ENCODE measurements at regions not wholly inside any gene's neighbourhood (a gene's known extent, or its start where the extent isn't known, plus 50 kb on each side); places are given as distances from the start of the nearest gene placed in this dataset.

GRCh38 chr14:38762426-38762825 is 340.6 kb downstream of the SEC23A start:
- DNase-seq = no peak

GRCh38 chr14:38761033-38761432 is 342.0 kb downstream of the SEC23A start:
- DNase-seq = no peak

- no peak for DNase-seq
Measured at GRCh38 chr14:38758661-38759060, 344.4 kb downstream of the SEC23A start.

GRCh38 chr14:38755036-38755435 is 348.0 kb downstream of the SEC23A start:
- no peak for DNase-seq

GRCh38 chr14:38752750-38753149 is 350.3 kb downstream of the SEC23A start:
- DNase-seq = no peak

- DNase-seq = no peak
Measured at GRCh38 chr14:38752341-38752740, 350.7 kb downstream of the SEC23A start.

GRCh38 chr14:38751459-38751858 is 351.6 kb downstream of the SEC23A start:
- no peak for DNase-seq

GRCh38 chr14:38749936-38750335 is 353.1 kb downstream of the SEC23A start:
- no peak for DNase-seq

- DNase-seq = no peak
Measured at GRCh38 chr14:38745861-38746260, 357.2 kb downstream of the SEC23A start.

GRCh38 chr14:38743966-38744584 is 359.0 kb downstream of the SEC23A start:
- DNase-seq = no peak

- no peak for DNase-seq
Measured at GRCh38 chr14:38737686-38738407, 365.2 kb downstream of the SEC23A start.

GRCh38 chr14:38735005-38735404 is 368.0 kb downstream of the SEC23A start:
- DNase-seq = no peak

- DNase-seq = no peak
Measured at GRCh38 chr14:38731962-38732361, 371.1 kb downstream of the SEC23A start.

GRCh38 chr14:38730420-38730819 is 372.6 kb downstream of the SEC23A start:
- DNase-seq = no peak

- DNase-seq = no peak
Measured at GRCh38 chr14:38727731-38728130, 375.3 kb downstream of the SEC23A start.

- no peak for DNase-seq
Measured at GRCh38 chr14:38724621-38725020, 378.4 kb downstream of the SEC23A start.

GRCh38 chr14:38723959-38724358 is 379.1 kb downstream of the SEC23A start:
- no peak for DNase-seq

- no peak for DNase-seq
Measured at GRCh38 chr14:38723277-38723676, 379.8 kb downstream of the SEC23A start.

GRCh38 chr14:38721822-38722431 is 381.1 kb downstream of the SEC23A start:
- DNase-seq = peak; percentile 7

- DNase-seq = no peak
Measured at GRCh38 chr14:38718519-38718918, 384.5 kb downstream of the SEC23A start.

- DNase-seq = no peak
Measured at GRCh38 chr14:38716926-38717325, 386.1 kb downstream of the SEC23A start.

- DNase-seq = no peak
Measured at GRCh38 chr14:38710881-38711280, 392.2 kb downstream of the SEC23A start.

GRCh38 chr14:38710196-38710595 is 392.8 kb downstream of the SEC23A start:
- no peak for DNase-seq

- no peak for DNase-seq
Measured at GRCh38 chr14:38705220-38705619, 397.8 kb downstream of the SEC23A start.
